Dermis microvascular lymphatic vessel endothelial cell (primary cell): ENCODE measurements at regions not wholly inside any gene's neighbourhood (a gene's known extent, or its start where the extent isn't known, plus 50 kb on each side); places are given as distances from the start of the nearest gene placed in this dataset.
"Not testable (repeated sequence)": the region's sequence is repeated elsewhere in the genome, so short reads cannot be mapped to it uniquely, and the experiment has no call there.

Source experiments
- DNase-seq, 2 donors: peaks; one replicate each; pipeline versions ENCODE4 v3.0.0 to v3.0.0-alpha.2; 2010; ENCODE audit warnings: low read depth in 2 of 2

GRCh38 chr15:67918205-67918861 lies 78.5 kb upstream of the RNU6-1 start:
- no peak for DNase-seq

GRCh38 chr15:67920524-67921240 lies 80.8 kb upstream of the RNU6-1 start:
- DNase-seq = no peak

GRCh38 chr15:67922106-67922675 lies 82.3 kb upstream of the RNU6-1 start:
- DNase-seq = no peak

DNA sequence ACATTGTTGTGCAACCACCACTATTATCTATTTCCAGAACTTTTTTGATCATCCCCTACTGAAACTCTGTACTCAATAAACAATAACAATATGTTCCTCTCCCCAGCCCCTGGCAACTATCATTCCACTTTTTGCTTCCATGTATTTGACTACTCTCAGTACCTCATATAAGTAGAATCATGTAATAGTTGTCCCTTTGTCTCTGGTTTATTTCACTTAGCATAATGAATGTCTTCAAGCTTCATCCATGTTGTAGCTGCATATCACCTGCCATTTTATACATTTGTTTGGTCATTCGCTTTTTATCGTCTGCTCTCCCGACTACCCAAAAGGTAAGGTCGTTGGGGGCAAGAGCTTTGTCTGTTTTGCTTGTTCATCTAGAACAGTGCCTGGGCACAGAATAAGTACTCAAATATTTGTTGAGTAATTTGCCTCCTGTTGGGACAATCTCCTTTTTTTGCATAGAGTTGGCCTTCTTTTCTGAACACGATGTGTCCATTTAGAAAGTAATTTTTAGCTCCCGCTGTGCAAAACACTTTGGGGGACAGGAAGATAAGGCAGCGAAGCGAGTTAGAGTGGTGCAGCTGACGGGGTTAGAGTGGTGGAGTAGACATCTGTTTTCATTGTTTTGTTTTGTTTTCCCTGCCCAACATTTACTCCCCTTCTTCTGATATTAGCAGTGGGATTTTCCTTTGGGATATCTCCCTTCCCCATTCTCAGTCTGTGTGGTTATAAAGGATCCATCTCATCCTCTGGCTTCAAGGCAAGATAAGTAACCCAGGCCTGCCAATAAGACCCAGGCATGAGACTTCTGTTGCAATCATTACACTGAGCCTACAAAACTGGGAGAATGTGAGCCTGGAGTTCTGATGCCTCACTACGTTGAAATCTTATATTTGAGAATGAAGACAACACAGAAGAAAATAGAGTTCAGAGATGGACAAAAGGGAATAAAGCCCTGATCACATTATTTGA lies 83.4 kb upstream of the RNU6-1 start:
- no peak for DNase-seq

GRCh38 chr15:67924359-67924974 lies 84.6 kb upstream of the RNU6-1 start:
- no peak for DNase-seq

DNA sequence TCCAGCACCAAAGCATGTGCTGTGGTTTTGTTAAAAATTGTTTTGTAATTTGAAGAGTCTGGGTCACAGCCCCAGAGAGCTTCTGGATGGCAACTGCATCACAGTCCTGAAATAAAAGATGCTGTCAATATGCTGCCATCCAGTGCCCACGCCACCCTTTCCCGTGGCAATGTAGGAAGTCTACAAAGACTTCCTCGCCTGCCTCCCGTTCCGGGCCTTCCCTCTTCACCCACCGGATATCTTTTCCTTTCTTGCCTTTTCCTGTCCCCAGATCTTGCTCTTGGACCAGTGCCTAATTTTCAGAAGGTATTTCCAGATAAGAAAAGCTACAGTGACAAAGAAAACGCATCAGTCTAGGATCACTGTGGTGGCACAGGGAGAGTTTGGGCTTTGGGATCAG lies 85.3 kb upstream of the RNU6-1 start:
- no peak for DNase-seq

- DNase-seq = no peak
Observed at GRCh38 chr15:67927501-67928168, 87.8 kb upstream of the RNU6-1 start.

DNA sequence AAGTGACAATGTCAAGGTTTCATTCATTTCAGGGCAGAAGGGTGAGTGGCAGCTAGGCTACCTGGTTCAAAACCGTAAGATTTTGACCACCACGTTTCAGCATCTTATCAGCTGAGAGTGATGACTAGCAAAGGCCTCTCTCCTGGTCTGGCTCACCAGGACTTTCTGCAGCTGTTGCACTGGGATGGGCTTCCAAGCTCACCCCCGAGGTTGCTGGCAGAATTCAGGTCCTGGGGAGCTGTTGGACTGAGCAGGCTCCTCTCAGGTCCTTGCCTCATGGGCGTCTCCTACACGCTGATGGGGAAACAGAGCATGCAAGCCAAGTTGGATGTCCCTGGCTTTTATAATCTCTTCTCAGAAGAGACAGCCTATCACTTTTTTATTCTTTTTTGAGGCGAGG lies 88.8 kb upstream of the RNU6-1 start:
- DNase-seq = no peak

DNA sequence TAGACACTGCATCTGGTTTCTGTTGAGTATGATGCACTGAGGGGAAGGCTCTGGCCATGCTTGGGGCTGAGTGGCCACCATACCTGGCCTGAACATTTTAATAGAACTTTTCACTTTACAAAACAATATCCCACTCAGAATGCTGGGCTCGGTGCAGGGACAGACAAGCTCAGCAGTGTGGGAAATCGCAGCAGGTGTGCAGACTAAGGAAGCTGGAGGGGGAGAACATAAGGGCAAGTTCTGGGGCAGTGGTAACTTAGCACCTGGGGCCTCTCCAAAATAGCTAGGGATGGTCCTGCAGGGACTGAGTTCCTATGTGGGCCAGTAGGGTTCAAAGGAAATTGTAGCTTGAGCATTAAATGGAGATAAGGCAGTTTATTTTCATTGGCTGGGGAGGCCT lies 90.9 kb upstream of the RNU6-1 start:
- no peak for DNase-seq

DNA sequence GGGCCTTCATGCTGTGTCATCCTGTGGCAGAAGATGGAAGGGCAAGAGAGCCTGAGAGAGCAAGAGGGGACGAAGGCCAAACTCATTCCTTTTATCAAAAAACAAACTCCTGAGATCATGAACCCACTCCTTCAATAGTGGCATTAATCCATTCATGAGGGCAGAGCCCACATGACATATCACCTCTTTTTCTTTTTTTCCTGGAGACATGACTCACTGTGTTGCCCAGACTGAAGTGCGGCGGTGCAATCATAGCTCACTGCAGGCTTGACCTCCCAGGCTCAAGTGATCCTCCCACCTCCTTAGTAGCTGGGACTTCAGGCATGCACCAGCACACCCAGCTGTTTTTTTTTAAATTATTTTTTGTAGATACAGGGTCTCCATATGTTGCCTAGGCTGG lies 92.0 kb upstream of the RNU6-1 start:
- DNase-seq = no peak

DNA sequence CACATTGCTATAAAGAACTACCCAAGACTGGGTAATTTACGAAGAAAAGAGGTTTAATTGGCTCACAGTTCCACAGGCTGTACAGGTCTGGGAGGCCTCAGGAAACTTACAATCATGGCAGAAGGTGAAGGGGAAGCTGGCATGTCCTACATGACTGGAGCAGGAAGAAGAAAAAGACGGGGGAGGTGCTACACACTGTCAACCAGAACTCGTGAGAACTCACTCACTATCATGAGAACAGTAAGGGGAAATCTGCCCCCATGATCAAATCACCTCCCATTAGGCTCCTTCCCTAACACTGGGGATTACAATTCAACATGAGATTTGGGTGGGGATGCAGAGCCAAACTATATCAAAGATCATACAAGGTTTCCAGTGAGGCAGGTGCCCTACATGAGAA lies 94.3 kb upstream of the RNU6-1 start:
- DNase-seq = not testable (repeated sequence)

GRCh38 chr15:67935244-67935643 lies 95.4 kb upstream of the RNU6-1 start:
- DNase-seq = no peak

DNA sequence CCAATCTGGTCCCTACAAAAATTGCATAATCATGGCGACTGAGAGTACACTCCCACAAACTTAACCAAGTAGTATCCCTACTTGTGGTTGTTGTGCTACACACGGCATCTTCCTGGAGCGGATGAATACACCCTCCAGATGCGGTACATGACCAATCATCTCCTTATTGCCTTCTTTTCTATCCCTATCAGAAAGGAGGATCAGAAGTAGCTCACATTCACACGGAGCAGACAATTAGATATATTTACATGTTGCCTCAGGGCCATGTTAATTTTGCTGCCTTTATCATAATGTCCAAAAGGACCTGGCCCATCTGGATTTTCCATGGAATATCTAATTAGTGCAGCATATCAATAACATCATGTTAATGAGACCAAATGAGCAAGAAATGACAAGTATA lies 96.4 kb upstream of the RNU6-1 start:
- DNase-seq = no peak

- no peak for DNase-seq
Observed at GRCh38 chr15:67937153-67937761, 97.4 kb upstream of the RNU6-1 start.

DNA sequence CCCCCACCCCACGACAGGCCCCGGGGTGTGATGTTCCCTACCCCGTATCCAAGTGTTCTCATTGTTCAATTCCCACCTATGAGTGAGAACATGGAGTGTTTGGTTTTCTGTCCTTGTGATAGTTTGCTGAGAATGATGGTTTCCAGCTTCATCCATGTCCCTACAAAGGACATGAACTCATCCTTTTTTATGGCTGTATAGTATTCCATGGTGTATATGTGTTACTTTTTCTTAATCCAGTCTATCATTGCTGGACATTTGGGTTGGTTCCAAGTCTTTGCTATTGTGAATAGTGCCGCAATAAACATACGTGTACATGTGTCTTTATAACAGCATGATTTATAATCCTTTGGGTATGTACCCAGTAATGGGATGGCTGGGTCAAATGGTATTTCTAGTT lies 99.3 kb upstream of the RNU6-1 start:
- not testable (repeated sequence) for DNase-seq

DNA sequence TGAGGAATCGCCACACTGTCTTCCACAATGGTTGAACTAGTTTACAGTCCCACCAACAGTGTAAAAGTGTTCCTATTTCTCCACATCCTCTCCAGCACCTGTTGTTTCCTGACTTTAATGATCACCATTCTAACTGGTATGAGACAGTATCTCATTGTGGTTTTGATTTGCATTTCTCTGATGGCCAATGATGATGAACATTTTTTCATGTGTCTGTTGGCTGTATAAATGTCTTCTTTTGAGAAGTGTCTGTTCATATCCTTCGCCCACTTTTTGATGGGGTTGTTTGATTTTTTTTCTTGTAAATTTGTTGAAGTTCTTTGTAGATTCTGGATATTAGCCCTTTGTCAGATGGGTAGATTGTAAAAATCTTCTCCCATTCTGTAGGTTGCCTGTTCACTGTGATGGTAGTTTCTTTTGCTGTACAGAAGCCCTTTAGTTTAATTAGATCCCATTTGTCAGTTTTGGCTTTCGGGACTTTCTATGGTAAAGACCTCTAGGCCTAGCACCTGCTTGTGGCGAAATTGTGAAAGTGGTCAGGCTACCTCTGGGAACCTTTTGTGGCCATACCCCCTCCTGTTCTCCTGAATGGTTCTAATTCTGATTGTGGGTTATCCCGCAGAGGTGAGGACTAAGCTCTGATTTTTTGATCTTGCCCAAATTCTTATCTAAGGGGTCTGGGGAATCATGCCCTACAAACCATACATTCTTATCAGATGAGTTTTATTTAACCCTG lies 99.9 kb upstream of the RNU6-1 start:
- DNase-seq = not testable (repeated sequence)

GRCh38 chr15:67940324-67940719 lies 100.5 kb upstream of the RNU6-1 start:
- DNase-seq = no peak

- DNase-seq = no peak
Observed at GRCh38 chr15:67941648-67942310, 101.9 kb upstream of the RNU6-1 start.

DNA sequence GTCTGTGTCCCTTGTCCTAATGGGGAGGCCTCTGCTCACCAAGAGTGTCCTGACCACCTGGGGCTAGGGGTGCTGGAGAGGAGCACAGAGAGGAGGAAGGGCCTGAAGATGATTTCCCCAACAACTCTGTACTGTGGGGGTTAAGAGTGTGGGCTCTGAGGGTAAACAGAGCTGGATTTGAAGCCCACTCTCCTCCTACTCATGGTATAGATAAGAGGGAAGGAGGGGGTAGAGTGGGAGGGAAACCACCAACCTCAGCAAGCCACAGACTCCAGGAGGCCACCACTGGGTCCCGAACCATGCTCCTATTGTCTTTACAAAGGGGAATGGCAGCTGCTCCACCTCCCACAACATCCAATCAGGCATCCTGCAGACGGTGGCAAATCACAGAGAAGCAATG lies 103.6 kb upstream of the RNU6-1 start:
- DNase-seq = no peak
